Neural cell (in vitro differentiated cells): ENCODE measurements at regions not wholly inside any gene's neighbourhood (a gene's known extent, or its start where the extent isn't known, plus 50 kb on each side); places are given as distances from the start of the nearest gene placed in this dataset.

Experiments
- EP300 ChIP-seq: fragments of 450-650 bp; conservative IDR thresholded peaks from 2 replicates; pipeline ENCODE4 v1.6.1; 2014; ENCODE audit warnings: antibody characterized with exemption, mild to moderate bottlenecking, moderate library complexity; ENCODE audit not compliant: poor library complexity, severe bottlenecking
- EZH2 ChIP-seq: fragments of 200-600, 300-800 bp; shearing (Covaris generic), sonication (generic); IDR thresholded peaks from 2 replicates; pipeline ENCODE4 v1.6.1; 2014; ENCODE audit warnings: antibody characterized with exemption, low read length, borderline replicate concordance, mild to moderate bottlenecking; ENCODE audit not compliant: insufficient read depth, poor library complexity, severe bottlenecking
- POLR2AphosphoS5 ChIP-seq: IDR thresholded peaks from 2 replicates; pipeline ENCODE4 v1.6.1; 2012
- RAD21 ChIP-seq: fragments of 450-650 bp; conservative IDR thresholded peaks from 2 replicates; pipeline ENCODE4 v1.6.1; 2014; ENCODE audit warnings: antibody characterized with exemption, mild to moderate bottlenecking, moderate library complexity
- TAF1 ChIP-seq: IDR thresholded peaks from 2 replicates; pipeline ENCODE4 v1.6.1; 2012; ENCODE audit warnings: low read depth
- TF ChIP-seq, protein P1 (sequence below): fragments of 450-650 bp; IDR thresholded peaks from 2 replicates; pipeline ENCODE4 v1.5.1; 2014; ENCODE audit warnings: antibody characterized with exemption, mild to moderate bottlenecking, moderate library complexity; ENCODE audit not compliant: poor library complexity, severe bottlenecking

DNA sequence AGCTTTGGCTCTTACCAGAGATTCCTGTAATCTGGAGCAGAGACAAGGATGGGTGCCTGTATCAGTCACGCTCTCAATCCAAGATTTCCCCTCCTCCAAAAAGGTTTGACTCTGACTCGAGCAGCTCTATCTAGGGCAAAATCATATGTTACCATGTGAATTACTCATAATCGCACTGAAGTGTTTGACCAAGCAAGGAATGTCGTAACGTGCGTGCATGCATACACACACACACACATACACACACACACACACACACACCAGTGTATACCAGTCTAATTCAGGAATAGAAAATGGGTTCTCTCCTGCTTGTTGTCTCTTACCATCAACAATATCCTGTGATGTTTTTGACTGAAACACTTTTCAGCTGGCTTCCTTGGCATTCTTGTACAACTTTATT, 835.1 kb downstream of the KCNJ2 start:
- TF ChIP-seq, protein P1, sequence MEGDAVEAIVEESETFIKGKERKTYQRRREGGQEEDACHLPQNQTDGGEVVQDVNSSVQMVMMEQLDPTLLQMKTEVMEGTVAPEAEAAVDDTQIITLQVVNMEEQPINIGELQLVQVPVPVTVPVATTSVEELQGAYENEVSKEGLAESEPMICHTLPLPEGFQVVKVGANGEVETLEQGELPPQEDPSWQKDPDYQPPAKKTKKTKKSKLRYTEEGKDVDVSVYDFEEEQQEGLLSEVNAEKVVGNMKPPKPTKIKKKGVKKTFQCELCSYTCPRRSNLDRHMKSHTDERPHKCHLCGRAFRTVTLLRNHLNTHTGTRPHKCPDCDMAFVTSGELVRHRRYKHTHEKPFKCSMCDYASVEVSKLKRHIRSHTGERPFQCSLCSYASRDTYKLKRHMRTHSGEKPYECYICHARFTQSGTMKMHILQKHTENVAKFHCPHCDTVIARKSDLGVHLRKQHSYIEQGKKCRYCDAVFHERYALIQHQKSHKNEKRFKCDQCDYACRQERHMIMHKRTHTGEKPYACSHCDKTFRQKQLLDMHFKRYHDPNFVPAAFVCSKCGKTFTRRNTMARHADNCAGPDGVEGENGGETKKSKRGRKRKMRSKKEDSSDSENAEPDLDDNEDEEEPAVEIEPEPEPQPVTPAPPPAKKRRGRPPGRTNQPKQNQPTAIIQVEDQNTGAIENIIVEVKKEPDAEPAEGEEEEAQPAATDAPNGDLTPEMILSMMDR = no peak
- TF ChIP-seq EP300 (no peak), EZH2 (no peak), RAD21 (no peak), POLR2AphosphoS5 (no peak), TAF1 (no peak)
